SIG-M5 treated with dmso at 0.1 percent for 504 hours (cell line): ENCODE measurements at regions not wholly inside any gene's neighbourhood (a gene's known extent, or its start where the extent isn't known, plus 50 kb on each side); places are given as distances from the start of the nearest gene placed in this dataset.

Experiments used
- DNase-seq: peaks from one replicate; lab custom pipeline; 2025; ENCODE audit not compliant: unreplicated experiment; lab: John Stamatoyannopoulos, UW

DNA sequence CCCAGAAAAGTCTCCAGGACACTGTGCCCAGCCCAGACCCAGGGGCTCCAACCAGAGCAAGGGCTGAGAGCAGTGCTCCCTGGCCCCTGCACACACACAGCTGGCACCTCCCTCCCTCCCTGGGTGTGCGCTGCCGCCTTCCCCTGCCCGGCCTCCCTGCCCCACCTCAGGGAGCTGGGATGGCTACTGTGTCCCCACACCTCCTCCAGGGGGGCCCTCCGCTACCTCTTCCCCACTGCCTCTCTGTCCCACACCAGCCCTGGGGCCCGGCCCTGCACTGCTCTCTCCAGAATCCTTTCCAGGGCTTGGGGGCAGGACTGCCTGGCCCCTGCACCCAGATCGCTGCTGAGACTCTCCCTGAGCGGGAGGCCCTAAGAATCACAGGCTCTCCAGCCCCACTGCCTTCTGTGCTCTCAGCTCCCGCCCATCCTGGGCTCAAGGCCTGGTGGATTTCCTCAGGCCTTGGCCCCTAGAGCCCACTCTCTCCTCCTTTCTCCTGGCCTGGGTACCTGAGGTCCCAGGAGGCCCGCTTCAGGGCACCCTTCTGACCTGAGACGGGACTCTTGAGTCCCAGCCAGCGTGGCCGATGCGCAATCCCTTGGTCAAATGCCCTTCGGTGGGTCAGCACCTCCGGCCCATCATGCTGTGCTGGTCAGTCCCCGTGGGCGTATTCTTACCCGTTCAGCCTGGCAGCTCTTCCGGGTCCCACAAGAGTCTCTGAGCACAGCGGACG is 276.8 kb upstream of the HDAC4 start:
- DNase-seq: no peak

DNA sequence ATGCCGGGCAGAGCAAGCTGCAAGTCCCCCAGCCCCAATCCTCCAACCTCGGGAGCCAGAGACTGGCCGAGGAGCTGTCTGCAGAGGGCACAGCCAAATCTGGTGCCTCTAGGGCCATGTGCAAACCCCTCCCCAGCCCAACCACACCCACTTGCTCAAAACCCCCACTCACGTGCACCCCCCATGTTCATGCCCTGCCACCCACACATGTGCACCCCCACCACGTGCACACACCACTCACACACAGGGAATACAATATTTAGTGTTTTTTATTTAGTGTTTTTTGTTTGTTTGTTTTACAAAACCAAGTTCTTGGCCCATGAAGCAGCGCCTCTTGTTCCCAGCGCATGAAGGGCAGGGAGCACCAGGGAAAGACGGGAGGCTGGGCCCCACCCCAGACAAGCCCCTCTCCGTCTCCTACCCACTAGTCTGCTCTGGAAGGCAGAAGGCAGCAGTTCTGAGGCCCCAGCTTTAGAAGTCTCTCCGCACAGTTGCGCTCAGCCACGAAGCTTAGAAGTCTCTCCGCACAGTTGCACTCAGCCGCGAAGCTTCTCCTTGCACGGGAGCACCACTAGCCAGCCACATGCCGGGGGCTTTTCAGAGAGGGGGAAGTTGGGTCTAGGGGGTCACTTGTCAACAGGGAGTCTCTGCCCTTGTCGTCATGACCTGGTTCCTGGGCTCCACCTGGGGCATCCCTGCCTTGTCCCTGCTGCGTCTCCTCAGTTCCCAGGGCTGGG is 276.1 kb upstream of the HDAC4 start:
- no peak for DNase-seq

DNA sequence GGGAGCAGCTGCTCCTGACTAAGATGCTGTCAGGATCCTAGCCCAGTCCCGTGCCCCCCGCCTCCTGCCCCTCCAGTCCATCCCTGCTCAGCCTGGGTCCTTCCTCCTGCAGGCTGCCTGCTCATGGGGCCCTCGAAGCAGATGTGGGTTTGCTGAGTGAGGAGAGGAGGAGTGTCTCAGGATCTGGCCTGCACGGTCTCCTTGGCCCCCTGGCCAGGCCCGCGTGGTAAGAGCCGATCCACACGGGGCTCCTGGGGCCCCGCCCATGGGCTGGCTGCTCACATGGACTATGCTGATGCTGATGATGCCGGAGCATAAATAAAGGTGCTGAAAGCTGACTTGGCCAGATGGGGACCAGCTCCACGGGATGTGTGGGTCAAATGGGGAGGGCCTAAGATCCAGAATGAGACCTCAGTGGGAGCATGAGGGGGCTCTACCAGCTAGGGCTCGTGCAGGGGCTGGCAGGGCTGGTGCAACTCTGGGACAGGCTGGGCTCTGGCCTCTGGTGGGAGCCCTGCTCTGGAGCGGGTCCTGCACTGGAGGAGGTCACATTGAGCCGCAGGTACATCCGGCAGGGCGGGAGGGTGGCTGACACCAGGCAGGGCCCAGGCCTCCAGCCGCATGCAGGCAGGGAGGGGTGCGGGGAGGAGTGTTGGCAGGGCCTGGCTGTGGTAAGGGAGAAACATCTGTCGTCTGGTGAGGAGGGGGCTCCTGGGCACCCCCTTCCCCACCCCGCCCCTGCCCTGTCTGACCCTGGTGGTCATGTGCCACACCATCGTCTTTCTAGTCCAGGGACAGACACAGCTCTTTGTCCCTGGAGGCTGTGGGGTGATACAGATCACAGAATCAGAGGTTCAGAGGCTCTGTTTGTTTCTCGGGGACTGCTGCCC is 275.3 kb upstream of the HDAC4 start:
- no peak for DNase-seq

DNA sequence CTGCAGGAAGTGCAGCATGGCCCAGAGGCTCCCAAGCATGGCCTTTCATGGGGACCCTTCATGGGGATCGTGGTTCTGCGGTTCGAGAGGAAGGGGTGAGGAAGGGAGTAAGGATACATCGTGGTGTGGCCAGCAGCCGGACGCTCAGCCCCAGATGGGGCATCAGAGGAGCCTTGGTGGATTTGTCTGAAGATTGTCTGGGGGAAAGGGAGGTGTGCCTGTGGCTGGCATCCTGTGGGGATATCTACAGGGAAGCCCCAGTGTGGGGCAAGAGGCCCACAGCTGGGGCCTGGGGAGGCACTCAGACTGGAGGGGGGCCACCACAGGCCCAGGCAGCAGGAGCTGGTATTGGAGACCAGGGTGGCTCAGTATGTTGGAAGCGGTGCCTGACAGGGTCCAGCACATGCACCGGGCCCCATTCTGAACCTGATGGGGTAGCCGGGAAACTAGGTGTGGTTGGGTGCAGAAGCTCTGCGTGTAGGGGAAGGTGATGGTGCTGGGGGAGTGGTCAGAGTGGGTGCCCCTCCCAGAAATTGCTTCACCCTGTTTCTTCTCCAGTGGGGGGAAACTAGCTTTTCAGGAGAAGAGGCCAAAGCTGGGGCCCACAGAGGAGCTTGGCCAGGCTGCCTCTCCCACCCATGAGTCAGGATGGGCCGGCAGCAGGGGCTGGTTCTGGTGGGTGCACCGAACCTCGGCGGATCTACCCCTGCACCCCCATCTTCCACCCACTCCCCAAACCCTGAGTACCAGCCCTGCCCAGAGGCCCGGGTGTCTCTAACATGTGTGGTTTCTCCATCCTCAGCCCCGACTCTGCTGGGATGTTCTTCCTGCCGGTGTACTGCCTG is 274.4 kb upstream of the HDAC4 start:
- no peak for DNase-seq

DNA sequence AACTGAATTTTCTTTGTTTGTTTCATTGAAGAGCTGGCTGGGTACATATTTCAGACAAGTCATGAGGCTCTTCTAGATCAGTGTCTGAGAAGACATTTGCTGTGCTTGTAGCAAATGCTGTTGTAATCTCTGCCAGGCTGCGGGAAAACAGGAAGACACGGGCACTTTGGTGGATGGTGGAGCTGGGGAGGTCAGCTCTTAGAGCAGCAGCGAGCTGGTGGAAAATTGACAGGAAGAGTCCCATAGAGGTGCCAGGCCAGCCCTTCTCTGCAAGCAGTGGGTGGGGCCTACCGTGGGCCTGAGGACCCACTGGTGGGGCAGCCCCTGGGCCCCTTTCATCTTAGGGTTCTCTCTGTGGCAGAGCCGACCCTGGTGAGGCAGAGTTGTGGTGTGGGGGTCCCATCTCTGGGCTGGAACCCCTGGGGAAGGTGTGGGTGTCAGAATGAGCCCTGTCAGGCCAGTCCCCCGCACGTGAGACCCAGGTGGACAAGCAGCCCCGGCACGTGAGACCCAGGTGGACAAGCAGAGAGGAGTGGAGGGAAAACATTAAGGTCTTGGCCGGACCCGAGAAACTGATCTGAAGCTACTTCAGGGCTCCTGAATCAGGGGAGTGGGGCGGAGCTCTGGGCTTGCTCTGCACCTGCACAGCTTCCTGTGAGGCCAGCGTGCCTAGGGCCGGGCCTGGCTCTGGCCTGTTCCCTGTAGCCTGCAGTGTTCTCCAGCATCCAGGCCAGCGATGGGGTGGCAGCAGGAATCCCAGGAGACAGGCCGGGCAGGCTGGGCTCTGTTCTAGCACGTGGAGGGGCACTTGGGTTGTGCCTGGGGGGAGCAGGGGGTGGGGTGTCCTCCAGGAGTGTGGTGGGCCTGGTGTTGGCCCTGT is 273.5 kb upstream of the HDAC4 start:
- DNase-seq: no peak

DNA sequence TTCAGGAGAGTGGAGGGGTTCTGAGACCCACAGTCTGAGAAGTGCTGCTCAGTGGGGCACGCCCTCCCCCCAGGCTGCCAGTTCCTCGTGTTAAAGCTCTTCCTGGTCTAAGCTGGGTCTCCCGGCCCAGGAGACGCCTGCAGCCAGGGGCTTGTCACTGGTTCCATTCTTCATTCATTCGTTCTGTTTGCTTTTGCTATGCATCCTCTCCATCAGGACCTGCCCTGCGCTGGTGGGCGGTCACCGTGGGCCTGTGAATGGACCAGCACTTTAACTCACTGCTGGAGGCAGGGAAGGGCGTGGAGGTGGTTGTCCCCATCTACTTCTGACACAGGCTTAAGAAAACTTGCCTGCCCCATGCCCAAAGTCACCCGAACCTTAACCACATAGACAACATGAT is 272.8 kb upstream of the HDAC4 start:
- no peak for DNase-seq

DNA sequence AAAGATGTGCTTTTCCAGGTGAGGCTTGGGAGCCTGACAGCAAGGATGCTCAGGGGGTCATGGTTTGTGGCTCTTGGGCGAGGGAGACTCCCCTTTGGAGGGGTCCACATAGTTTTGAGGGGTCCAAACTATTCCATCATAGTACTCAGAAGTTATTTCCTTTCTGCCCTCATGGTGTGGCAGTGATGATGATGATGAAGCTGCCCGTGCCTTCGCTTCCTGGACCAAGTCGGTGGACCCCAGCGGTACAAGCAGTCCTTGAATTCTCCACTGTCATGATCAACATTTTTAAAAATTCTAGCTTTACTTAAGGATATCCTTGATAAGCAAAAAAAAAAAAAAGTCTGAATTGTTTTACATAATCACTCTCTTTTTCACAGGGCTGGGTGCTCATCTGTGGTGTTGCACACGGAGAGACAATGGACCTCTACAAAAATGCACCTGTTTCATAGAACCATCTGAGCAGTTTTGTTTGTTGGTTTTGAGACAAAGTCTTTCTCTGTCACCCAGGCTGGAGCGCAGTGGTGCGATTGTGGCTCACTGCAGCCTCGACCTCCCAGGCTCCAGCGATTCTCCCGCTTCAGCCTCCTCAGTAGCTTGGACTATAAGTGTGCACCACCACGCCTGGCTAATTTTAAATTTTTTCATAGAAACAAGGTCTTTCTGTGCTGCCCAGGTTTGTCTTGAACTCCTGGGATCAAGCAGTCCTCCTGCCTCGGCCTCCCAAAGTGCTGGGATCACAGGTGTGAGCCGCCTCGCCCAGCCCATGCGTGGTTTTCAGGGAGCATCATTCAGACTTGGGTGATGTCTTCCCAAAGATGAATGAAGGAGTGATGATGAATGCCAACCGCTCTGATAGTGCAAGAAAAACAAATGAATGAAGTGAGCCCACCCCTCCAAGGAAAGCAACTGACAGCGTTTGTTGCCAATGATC is 271.4 kb upstream of the HDAC4 start:
- DNase-seq: no peak

DNA sequence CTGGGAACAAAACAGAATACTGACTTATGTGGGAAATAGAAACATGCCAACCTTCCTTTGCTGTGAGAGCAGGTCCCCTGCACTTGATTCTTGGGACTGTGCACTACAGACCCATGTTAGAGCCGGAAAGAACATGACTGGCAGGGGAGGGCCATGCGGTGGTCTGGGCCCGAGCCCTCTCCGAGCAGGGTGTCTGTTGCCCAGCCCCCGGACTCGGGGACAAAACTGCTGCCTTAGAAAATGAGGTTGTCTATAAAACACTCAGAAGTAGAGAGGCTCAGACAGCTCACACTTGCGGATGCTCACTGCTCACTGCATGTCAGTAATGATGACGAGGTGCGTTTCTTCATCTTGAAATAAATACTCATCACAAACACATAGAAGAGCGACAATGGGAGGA is 270.7 kb upstream of the HDAC4 start:
- no peak for DNase-seq

DNA sequence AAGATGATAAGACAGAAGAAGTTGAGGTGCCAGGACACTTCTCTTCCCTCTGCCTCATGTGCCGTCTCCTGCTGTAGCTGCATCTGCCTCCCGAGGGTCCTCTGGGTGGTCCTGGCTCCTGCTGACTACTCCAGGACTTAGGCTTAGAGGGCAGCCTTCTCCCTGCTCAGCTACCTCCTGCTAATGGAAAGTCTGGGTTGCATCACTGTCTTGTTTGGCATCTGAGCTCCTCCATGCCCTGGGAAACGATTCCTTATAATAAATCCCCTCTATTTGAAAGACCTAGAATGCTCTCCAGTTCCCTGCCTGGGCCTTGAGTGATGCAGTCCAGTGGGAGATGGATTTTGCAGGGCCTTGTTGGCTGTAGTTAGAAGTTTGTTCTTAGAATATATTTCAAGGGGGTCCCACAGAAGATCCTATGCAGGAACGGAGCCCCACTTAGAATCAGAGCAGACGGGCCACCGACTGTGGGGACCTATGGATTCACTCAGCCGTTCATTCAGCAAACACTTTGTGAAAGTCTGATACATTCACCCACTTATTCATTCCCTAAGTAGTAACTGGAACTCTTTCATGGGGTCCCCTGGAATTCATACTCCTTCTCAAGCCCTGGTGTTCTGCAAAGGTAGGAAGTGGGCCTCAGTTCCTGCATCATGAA is 269.8 kb upstream of the HDAC4 start:
- no peak for DNase-seq

DNA sequence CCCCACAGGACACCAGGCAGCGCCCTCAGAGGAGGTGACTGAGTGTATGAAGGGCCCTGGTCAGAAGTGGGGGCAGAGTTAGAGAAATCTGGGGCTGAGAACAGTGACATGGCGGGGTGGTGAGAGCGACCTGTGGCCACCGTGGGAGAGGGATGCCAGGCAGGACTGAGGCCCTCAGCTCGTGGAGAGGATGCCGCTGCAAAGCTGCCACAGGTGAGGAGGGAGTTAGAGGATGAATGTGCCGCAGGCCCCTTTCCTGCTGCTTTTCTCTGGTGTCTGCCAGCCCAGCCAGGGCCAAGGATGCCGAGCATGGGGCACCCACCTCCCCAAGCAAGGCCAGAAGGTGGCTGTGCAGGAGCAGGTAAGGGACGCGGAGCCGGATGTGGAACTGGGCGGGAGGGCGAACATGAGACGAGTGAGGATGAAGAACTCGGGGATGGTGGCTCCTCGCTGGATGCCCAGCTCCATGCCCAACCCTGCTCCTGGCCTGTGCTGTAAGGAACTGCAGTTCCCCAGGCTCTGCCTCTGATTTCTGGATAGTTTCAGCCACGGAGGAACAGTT is 269.2 kb upstream of the HDAC4 start:
- DNase-seq: no peak

DNA sequence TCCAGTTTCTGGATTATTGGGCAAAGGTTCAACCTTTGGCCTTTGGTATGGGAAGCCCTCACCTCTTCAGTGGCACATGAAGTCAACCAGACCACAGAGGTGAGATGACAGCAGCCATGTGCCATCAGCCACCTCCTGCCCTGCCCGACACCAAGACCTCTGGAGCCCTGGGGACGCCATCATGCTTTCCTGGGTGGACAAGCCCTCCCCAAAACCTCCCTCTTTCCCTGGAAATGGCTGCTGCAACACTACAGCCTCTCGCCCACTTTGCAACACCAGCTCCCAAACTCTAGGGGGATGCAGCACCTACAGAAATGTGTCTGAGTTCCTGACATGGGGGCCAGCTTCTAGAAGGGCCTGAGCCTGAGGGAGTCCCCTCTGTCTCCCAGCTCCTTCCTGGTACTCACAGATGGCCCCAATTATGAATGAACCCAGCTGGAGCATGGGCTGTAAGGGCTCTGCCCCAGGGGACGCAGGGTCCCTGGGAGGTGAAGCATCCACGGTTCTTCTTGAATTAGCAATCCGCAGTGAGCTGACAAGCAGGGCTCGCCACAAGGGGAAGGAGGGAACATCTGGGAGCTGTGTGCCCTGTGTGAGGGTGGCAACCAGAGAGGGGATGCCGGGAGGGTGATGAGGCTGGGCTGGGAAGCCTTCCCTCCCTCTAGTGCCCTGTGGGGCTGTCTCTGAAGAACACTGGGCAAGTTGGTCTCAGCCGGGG is 268.5 kb upstream of the HDAC4 start:
- no peak for DNase-seq

DNA sequence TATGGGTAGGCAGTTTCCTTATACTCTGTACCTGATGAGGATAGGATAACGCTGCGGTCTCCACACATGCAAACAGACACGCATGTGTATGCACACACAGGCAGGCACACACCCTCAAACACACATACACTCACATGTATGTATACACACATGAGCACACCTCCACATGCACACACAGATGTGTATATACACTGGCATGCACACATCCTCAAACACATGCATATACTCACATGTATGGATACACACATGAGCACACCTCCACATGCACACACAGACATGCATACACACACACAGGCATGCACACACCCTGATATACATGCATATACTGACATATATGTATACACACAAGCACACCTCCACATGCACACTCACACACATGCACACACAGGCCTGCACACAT is 267.8 kb upstream of the HDAC4 start:
- DNase-seq: no peak

DNA sequence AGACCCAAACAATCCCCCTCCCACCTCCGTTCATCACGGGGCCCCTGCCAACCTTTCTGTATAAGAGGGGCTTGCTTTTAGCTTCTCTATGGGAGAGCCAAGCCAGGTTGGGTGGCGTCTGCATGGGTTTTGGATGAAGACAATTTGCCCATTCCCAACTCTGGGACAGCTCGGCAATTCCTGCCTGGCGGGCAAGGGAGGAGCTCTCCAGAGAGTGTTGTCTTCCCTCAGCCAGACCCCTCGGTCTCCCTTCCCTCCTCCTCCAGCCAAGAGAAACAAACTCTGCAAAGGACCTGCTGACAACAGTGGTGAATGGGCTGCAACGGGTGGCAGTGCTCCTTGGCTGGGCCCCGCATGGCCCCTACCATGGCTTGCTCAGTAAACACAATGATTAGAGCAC is 267.2 kb upstream of the HDAC4 start:
- no peak for DNase-seq

DNA sequence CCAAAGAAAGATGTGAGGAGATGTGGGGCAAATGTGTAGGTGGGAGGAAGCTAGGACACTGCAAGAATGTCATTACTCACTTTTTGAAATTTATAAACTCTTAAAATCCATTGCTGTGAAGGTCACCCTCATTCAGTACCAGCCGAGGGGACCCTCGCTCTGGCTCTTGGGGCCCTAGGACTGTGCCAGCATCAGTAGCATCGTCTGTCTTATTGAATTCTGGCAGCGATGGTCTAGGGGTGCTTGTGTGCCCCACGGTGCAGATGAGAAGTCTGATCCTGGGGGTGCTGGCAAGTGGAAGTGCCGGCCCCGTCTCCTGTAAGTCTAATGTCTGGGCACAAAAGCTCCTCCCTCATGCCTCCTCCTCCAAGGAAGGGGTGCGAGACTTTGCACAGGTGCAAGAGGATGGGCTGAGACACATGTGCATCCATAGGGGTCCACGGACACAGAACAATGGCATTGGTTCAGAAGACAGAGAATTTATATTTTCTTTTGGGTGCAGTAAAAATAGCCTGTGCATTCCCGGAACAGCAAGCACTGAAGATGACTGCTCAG is 266.7 kb upstream of the HDAC4 start:
- no peak for DNase-seq

DNA sequence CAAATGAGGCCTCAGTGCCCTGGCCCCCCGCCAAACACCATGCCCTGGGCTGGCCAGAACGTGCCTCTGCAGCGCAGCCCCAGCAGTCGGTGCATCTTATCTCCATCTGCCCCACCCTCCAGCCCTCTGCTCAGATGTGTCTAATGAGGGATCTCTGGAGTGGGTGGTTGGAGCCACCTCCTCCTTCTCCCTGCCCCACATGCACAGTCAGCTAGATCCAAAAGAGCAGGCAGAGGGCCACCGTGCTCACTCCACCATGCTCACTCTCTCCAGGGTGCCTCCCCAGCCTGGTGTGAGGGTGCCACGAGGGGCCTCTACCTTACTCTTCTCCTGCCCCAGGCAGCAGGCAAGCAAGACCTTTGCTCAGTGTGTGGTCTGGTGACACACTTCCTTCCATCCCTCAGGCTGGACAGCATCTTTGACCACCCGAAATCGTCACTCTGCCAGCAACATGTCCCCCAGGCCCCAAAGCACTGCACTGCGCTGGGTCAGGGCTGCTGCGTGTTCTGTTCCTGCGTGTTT is 266.1 kb upstream of the HDAC4 start:
- DNase-seq: no peak

DNA sequence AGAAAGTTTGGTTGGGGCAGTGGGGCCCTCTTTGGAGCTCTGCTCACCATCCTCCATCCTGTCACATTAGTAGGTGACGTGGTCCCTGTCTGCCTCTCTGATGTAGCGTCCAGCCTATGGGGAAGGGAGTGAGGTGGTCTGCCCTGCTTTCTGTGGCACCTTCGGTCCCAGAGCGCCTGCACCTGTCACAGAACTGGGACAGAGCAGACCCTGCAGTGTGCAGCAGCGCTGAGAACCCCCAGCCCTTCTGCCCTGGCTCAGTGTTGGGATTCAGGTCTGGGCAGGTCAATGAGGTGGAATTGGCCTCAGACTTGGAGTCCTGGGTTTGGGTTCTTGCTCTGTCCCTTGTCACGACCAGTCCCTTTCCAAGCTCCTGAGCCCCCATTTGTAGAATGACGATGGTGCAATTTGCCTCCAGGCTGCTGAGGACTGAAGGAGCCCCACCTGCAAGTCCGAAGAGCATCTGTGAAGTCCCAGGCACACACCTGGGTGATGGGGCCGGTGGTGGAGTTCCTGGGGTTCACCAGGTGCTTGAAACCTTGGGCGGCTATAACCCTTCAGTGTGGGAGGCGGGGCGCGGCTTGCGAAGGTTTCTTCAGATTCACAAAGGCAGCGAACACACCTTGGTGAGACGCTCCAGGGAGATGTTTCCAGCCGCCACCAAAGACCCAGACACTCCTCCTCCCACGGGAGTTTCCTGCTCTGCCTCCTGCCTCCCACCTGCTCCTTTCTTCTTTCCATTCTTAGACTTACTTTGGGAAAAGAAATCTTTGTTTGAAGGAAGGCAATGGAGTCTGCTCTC is 265.4 kb upstream of the HDAC4 start:
- no peak for DNase-seq
